H1 (cell line): ENCODE measurements at regions not wholly inside any gene's neighbourhood (a gene's known extent, or its start where the extent isn't known, plus 50 kb on each side); places are given as distances from the start of the nearest gene placed in this dataset.

Experiments used
- NANOG ChIP-seq: IDR thresholded peaks from 2 replicates; pipeline ENCODE4 v1.6.1; 2011; ENCODE audit warnings: low read length, low read depth, mild to moderate bottlenecking, inconsistent platforms; ENCODE audit not compliant: insufficient read depth, poor library complexity, severe bottlenecking
- PHF8 ChIP-seq: fragments of 200-600 bp; sonication (generic); conservative IDR thresholded peaks from 2 replicates; pipeline ENCODE4 v1.7.1; 2012; ENCODE audit warnings: low read depth, mild to moderate bottlenecking, inconsistent platforms, low read length, moderate library complexity
- POLR2A ChIP-seq, 2 experiments: IDR thresholded peaks; 1 replicate in 1 of 2; 2 replicates in 1 of 2; pipeline ENCODE4 v1.6.1; 2011; ENCODE audit warnings: low read depth in 2 of 2, low read length in 2 of 2, mild to moderate bottlenecking in 2 of 2; ENCODE audit errors: control extremely low read depth in 1 of 2
- SIRT6 ChIP-seq: IDR thresholded peaks from one replicate; pipeline ENCODE4 v1.7.1; 2012; ENCODE audit warnings: low read length, inconsistent platforms
- TAF1 ChIP-seq: IDR thresholded peaks from 2 replicates; pipeline ENCODE4 v1.6.1; 2011; ENCODE audit warnings: mild to moderate bottlenecking, low read depth, low read length

- TF ChIP-seq POLR2A (IDR thresholded peaks at IDR 0.05; ENCODE audit: control extremely low read depth in 1 of 2, low read depth in 2 of 2, low read length in 2 of 2) (no peak), SIRT6 (no peak), TAF1 (no peak), PHF8 (no peak), NANOG (no peak)
Observed at GRCh38 chr16:54585998-54586340, 299.4 kb upstream of the IRX3 start (continued).
